Peyer's patch (tissue), 4 donors: ENCODE measurements at regions not wholly inside any gene's neighbourhood (a gene's known extent, or its start where the extent isn't known, plus 50 kb on each side); places are given as distances from the start of the nearest gene placed in this dataset.
"Not testable (repeated sequence)": the region's sequence is repeated elsewhere in the genome, so short reads cannot be mapped to it uniquely, and the experiment has no call there.

ENCODE experiments used
- POLR2A ChIP-seq, 2 donors: fragments of 450-650 bp; IDR thresholded peaks; one replicate each; pipeline ENCODE4 v1.5.1; 2017; ENCODE audit warnings: antibody characterized with exemption in 2 of 2, mild to moderate bottlenecking in 2 of 2, moderate library complexity in 2 of 2
- TF ChIP-seq, protein P1 (sequence below), 6 experiments: fragments of 450-650 bp in 4 of 6; fragments of 200-600 bp in 2 of 6; sonication (generic) in 1 of 6; IDR thresholded peaks; one replicate each; pipeline ENCODE4 v1.5.1; 2017 to 2019; ENCODE audit warnings: antibody characterized with exemption in 6 of 6, mild to moderate bottlenecking in 3 of 6, moderate library complexity in 1 of 6

GRCh38 chrX:122655256-122655655, 528.8 kb upstream of the GRIA3 start:
- not testable (repeated sequence) for TF ChIP-seq POLR2A (IDR thresholded peaks at IDR 0.05)
- TF ChIP-seq, protein P1, sequence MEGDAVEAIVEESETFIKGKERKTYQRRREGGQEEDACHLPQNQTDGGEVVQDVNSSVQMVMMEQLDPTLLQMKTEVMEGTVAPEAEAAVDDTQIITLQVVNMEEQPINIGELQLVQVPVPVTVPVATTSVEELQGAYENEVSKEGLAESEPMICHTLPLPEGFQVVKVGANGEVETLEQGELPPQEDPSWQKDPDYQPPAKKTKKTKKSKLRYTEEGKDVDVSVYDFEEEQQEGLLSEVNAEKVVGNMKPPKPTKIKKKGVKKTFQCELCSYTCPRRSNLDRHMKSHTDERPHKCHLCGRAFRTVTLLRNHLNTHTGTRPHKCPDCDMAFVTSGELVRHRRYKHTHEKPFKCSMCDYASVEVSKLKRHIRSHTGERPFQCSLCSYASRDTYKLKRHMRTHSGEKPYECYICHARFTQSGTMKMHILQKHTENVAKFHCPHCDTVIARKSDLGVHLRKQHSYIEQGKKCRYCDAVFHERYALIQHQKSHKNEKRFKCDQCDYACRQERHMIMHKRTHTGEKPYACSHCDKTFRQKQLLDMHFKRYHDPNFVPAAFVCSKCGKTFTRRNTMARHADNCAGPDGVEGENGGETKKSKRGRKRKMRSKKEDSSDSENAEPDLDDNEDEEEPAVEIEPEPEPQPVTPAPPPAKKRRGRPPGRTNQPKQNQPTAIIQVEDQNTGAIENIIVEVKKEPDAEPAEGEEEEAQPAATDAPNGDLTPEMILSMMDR (IDR thresholded peaks at IDR 0.05), result not testable (repeated sequence)
